Calu3 (cell line): ENCODE measurements at regions not wholly inside any gene's neighbourhood (a gene's known extent, or its start where the extent isn't known, plus 50 kb on each side); places are given as distances from the start of the nearest gene placed in this dataset.

ENCODE experiments used
- BruUV-seq: library from RNA; stranded (reverse); fragments of 400-500 nt; replicated peaks from 2 replicates; lab custom pipeline; 2021; lab: Mats Ljungman, UMichigan
- CTCF ChIA-PET: fragments of 300-600 bp; sonication (Branson Sonifier 250); formaldehyde crosslinking; loops from one replicate; lab custom pipeline; 2022; ENCODE audit warnings: antibody characterized with exemption; lab: Charles Lee
- DNase-seq: peaks from one replicate; pipeline ENCODE4 v3.0.0; 2022
- H3K27ac Mint-ChIP-seq: one replicate; pipeline ENCODE4 v1.8.0; 2022; ENCODE audit warnings: mixed read lengths; ENCODE audit not compliant: unreplicated experiment
- H3K27me3 Mint-ChIP-seq: one replicate; pipeline ENCODE4 v1.8.0; 2022; ENCODE audit warnings: mixed read lengths; ENCODE audit not compliant: unreplicated experiment
- H3K36me3 Mint-ChIP-seq: one replicate; pipeline ENCODE4 v1.8.0; 2022; ENCODE audit warnings: mild to moderate bottlenecking, moderate library complexity, mixed read lengths; ENCODE audit not compliant: insufficient read depth, unreplicated experiment
- H3K4me1 Mint-ChIP-seq: one replicate; pipeline ENCODE4 v1.8.0; 2022; ENCODE audit warnings: mild to moderate bottlenecking, low read depth, mixed read lengths; ENCODE audit not compliant: unreplicated experiment
- H3K4me3 Mint-ChIP-seq: one replicate; pipeline ENCODE4 v1.8.0; 2022; ENCODE audit warnings: mild to moderate bottlenecking, low read depth, moderate library complexity, mixed read lengths; ENCODE audit not compliant: unreplicated experiment
- H3K9me3 Mint-ChIP-seq: one replicate; pipeline ENCODE4 v1.8.0; 2022; ENCODE audit warnings: low read depth, mixed read lengths; ENCODE audit not compliant: unreplicated experiment
- CTCF ChIP-seq: fragments of 200-600 bp; IDR thresholded peaks from one replicate; pipeline ENCODE4 v1.8.0; 2022; ENCODE audit warnings: antibody characterized with exemption; ENCODE audit not compliant: unreplicated experiment
- intact Hi-C: fragments of 100-400 bp; cut with micrococcal nuclease; formaldehyde crosslinking; loops from one replicate; pipeline ENCODE4 v1.10.0; 2022; ENCODE audit not compliant: unreplicated experiment

GRCh38 chr11:81449588-81450156, 1284.0 kb downstream of the FAM181B start:
- no TSS peak for BruUV-seq
- H3K27me3 Mint-ChIP-seq, result no peaks in the 10 kb centered on the region

GRCh38 chr11:81444297-81444696, 1289.4 kb downstream of the FAM181B start:
- TF ChIP-seq CTCF, result no peak
- Mint-ChIP-seq H3K27me3 (no peaks in the 10 kb centered on the region), H3K36me3 (no peaks in the 10 kb centered on the region), H3K4me3 (no peak overlapping the region), H3K27ac (no peak overlapping the region), H3K4me1 (no peaks in the 10 kb centered on the region), H3K9me3 (peaks cover 4% of the 10 kb centered on the region)
- no peak for DNase-seq
- intact Hi-C loops, result no loop called here
- BruUV-seq, result no TSS peak
- CTCF ChIA-PET, result no interaction called here

More at GRCh38 chr11:81449588-81450156, 1284.0 kb downstream of the FAM181B start:
- no peaks in the 10 kb centered on the region for H3K36me3 Mint-ChIP-seq
- no peak for TF ChIP-seq CTCF
- H3K4me1 Mint-ChIP-seq, result no peaks in the 10 kb centered on the region
- intact Hi-C loops, result no loop called here
- CTCF ChIA-PET, result no interaction called here
- DNase-seq, result no peak
- no peak overlapping the region for H3K4me3 Mint-ChIP-seq
- H3K9me3 Mint-ChIP-seq, result peaks cover 14% of the 10 kb centered on the region
- no peak overlapping the region for H3K27ac Mint-ChIP-seq

- CTCF ChIA-PET, result no interaction called here
Measured at GRCh38 chr11:81432333-81432732, 1301.3 kb downstream of the FAM181B start.

GRCh38 chr11:81424822-81425221, 1308.8 kb downstream of the FAM181B start:
- H3K4me1 Mint-ChIP-seq, result no peaks in the 10 kb centered on the region
- H3K4me3 Mint-ChIP-seq, result no peak overlapping the region
- H3K27me3 Mint-ChIP-seq, result no peaks in the 10 kb centered on the region
- no peak for TF ChIP-seq CTCF
- H3K36me3 Mint-ChIP-seq, result no peaks in the 10 kb centered on the region
- CTCF ChIA-PET, result no interaction called here
- no peak for DNase-seq
- no TSS peak for BruUV-seq
- no peak overlapping the region for H3K27ac Mint-ChIP-seq
- intact Hi-C loops, result no loop called here
- peaks cover 7% of the 10 kb centered on the region for H3K9me3 Mint-ChIP-seq

More at GRCh38 chr11:81432333-81432732, 1301.3 kb downstream of the FAM181B start:
- TF ChIP-seq CTCF, result no peak
- no peak overlapping the region for H3K4me3 Mint-ChIP-seq
- H3K4me1 Mint-ChIP-seq, result no peaks in the 10 kb centered on the region
- H3K27ac Mint-ChIP-seq, result no peak overlapping the region
- H3K27me3 Mint-ChIP-seq, result no peaks in the 10 kb centered on the region
- BruUV-seq, result no TSS peak
- no peak for DNase-seq
- intact Hi-C loops, result no loop called here
- H3K9me3 Mint-ChIP-seq, result peaks cover 2% of the 10 kb centered on the region
- no peaks in the 10 kb centered on the region for H3K36me3 Mint-ChIP-seq
